IMR-90 (cell line): ENCODE measurements at regions not wholly inside any gene's neighbourhood (a gene's known extent, or its start where the extent isn't known, plus 50 kb on each side); places are given as distances from the start of the nearest gene placed in this dataset.

Experiments used
- ATAC-seq: fragments of 200-7000 bp; cut with Tn5 transposase; 2 replicates; pipeline ENCODE4 v1.9.1; 2020; ENCODE audit warnings: low read depth, mild to moderate bottlenecking, moderate library complexity
- BruUV-seq: library from RNA; stranded (reverse); fragments of 400-500 nt; replicated peaks from 2 replicates; lab custom pipeline; 2021; lab: Mats Ljungman, UMichigan
- CTCF ChIA-PET: fragments of 300-600 bp; formaldehyde crosslinking; extraction: SDS; loops from one replicate; lab custom pipeline; 2021; ENCODE audit warnings: antibody characterized with exemption; lab: Yijun Ruan, JAX
- POLR2A ChIA-PET: fragments of 300-600 bp; sonication (Branson Sonifier 250); formaldehyde crosslinking; loops from one replicate; lab custom pipeline; 2022; ENCODE audit warnings: antibody characterized with exemption; ENCODE audit not compliant: unreplicated experiment; lab: Charles Lee
- DNase-seq: peaks from one replicate; pipeline ENCODE4 v3.0.0; 2013
- H2AFZ ChIP-seq: replicated peaks from 2 replicates; pipeline ENCODE3; 2013; ENCODE audit warnings: low read length, mild to moderate bottlenecking; ENCODE audit not compliant: poor library complexity
- H2AK5ac ChIP-seq: 2 replicates; pipeline ENCODE4 v1.6.1; 2013; ENCODE audit warnings: low read depth, low read length, inconsistent platforms
- H2AK9ac ChIP-seq: replicated peaks from 2 replicates; pipeline ENCODE3; 2013; ENCODE audit warnings: mild to moderate bottlenecking, low read depth, low read length, moderate library complexity; ENCODE audit not compliant: poor library complexity
- H2BK120ac ChIP-seq: 2 replicates; pipeline ENCODE4 v1.6.1; 2013; ENCODE audit warnings: low read depth, low read length, inconsistent platforms
- H2BK15ac ChIP-seq: 3 replicates; pipeline ENCODE4 v1.6.1; 2013; ENCODE audit warnings: low read depth, low read length, inconsistent platforms
- H2BK20ac ChIP-seq: 2 replicates; pipeline ENCODE4 v1.6.1; 2013; ENCODE audit warnings: low read depth, mild to moderate bottlenecking, inconsistent platforms, low read length, moderate library complexity
- H2BK5ac ChIP-seq: 2 replicates; pipeline ENCODE4 v1.6.1; 2013; ENCODE audit warnings: mild to moderate bottlenecking, low read depth, low read length, inconsistent platforms; ENCODE audit not compliant: poor library complexity, severe bottlenecking
- H3K14ac ChIP-seq: replicated peaks from 2 replicates; pipeline ENCODE4 v1.6.1; 2013; ENCODE audit warnings: low read depth, low read length, inconsistent platforms
- H3K18ac ChIP-seq: 2 replicates; pipeline ENCODE4 v1.6.1; 2013; ENCODE audit warnings: low read depth, low read length, control low read depth
- H3K23ac ChIP-seq: 2 replicates; pipeline ENCODE4 v1.6.1; 2013; ENCODE audit warnings: low read depth, low read length, inconsistent platforms
- H3K27ac ChIP-seq: 2 replicates; pipeline ENCODE4 v1.5.1; 2013; ENCODE audit warnings: mild to moderate bottlenecking, control low read depth, low read length; ENCODE audit not compliant: insufficient read depth
- H3K27me3 ChIP-seq: 2 replicates; pipeline ENCODE4 v1.6.1; 2013; ENCODE audit warnings: low read length; ENCODE audit not compliant: control insufficient read depth, insufficient read depth
- H3K36me3 ChIP-seq: 2 replicates; pipeline ENCODE4 v1.6.1; 2013; ENCODE audit warnings: low read length, mixed read lengths; ENCODE audit not compliant: control insufficient read depth, insufficient read depth
- H3K4ac ChIP-seq: 2 replicates; pipeline ENCODE4 v1.6.1; 2013; ENCODE audit warnings: low read depth, low read length, inconsistent platforms
- H3K4me1 ChIP-seq: 2 replicates; pipeline ENCODE4 v1.6.1; 2013; ENCODE audit warnings: low read length, mixed read lengths; ENCODE audit not compliant: control insufficient read depth, insufficient read depth
- H3K4me2 ChIP-seq: 2 replicates; pipeline ENCODE4 v1.6.1; 2013; ENCODE audit warnings: low read depth, mild to moderate bottlenecking, control low read depth, low read length, moderate library complexity
- H3K4me3 ChIP-seq: 2 replicates; pipeline ENCODE4 v1.5.1; 2013; ENCODE audit warnings: low read depth, mild to moderate bottlenecking, control low read depth, low read length, moderate library complexity; ENCODE audit not compliant: insufficient read depth
- H3K56ac ChIP-seq: 2 replicates; pipeline ENCODE4 v1.6.1; 2013; ENCODE audit warnings: low read length, inconsistent platforms; ENCODE audit not compliant: insufficient read depth; ENCODE audit errors: extremely low read depth
- H3K79me1 ChIP-seq, 2 experiments: 2 replicates each; pipeline ENCODE4 v1.6.1; 2013; ENCODE audit warnings: low read length in 2 of 2, inconsistent platforms in 1 of 2, low read depth in 1 of 2
- H3K9ac ChIP-seq: 2 replicates; pipeline ENCODE4 v1.6.1; 2013; ENCODE audit warnings: low read depth, low read length, control low read depth
- H3K9me1 ChIP-seq: 2 replicates; pipeline ENCODE4 v1.6.1; 2013; ENCODE audit warnings: low read length, inconsistent platforms; ENCODE audit not compliant: insufficient read depth
- H3K9me3 ChIP-seq: 2 replicates; pipeline ENCODE4 v1.6.1; 2013; ENCODE audit warnings: low read length; ENCODE audit not compliant: control insufficient read depth, insufficient read depth
- H4K20me1 ChIP-seq: 2 replicates; pipeline ENCODE4 v1.6.1; 2013; ENCODE audit warnings: low read length, inconsistent platforms; ENCODE audit not compliant: insufficient read depth
- H4K5ac ChIP-seq: 2 replicates; pipeline ENCODE4 v1.6.1; 2013; ENCODE audit warnings: mild to moderate bottlenecking, low read depth, low read length, control low read depth
- H4K8ac ChIP-seq, 2 experiments: 2 replicates each; pipeline ENCODE4 v1.6.1; 2013; ENCODE audit warnings: low read depth in 2 of 2, low read length in 2 of 2, control low read depth in 1 of 2, inconsistent platforms in 1 of 2
- H4K91ac ChIP-seq: 2 replicates; pipeline ENCODE4 v1.6.1; 2013; ENCODE audit warnings: low read depth, low read length, inconsistent platforms; ENCODE audit not compliant: insufficient read depth
- CEBPB ChIP-seq: IDR thresholded peaks from 2 replicates; pipeline ENCODE4 v1.6.1; 2012; ENCODE audit warnings: low read depth, low read length, improper control_type of control experiment
- MAFK ChIP-seq: IDR thresholded peaks from 2 replicates; pipeline ENCODE4 v1.6.1; 2012; ENCODE audit warnings: low read depth, low read length, improper control_type of control experiment
- RFX5 ChIP-seq: IDR thresholded peaks from 2 replicates; pipeline ENCODE4 v1.8.0; 2012; ENCODE audit warnings: low read depth, mild to moderate bottlenecking, low read length, moderate library complexity
- WGBS, 2 experiments: methylation state at CpG; one replicate each; pipeline versions ENCODE4 v1.1.5 to v1.1.7; 2013; ENCODE audit warnings: missing lambda C conversion rate in 2 of 2; ENCODE audit not compliant: insufficient read length in 1 of 2; ENCODE audit errors: extremely low coverage in 2 of 2; 5-methylcytosine and 5-hydroxymethylcytosine counted together
- dilution Hi-C: fragments of 300-500 bp; cut with HindIII; formaldehyde crosslinking; loops from one replicate; pipeline ENCODE4 v1.14.3; 2018; ENCODE audit warnings: low sequenced_read_pairs; ENCODE audit not compliant: unreplicated experiment
- in situ Hi-C: fragments of 300-500 bp; cut with MboI; formaldehyde crosslinking; loops from 3 replicates; pipeline ENCODE4 v1.14.3; 2019; ENCODE audit warnings: low sequenced_read_pairs, inconsistent platforms, mixed read lengths
- intact Hi-C: fragments of 100-400 bp; cut with micrococcal nuclease; formaldehyde crosslinking; loops from 2 replicates; pipeline ENCODE4 v1.10.0; 2022

GRCh38 chrX:150143721-150144440 lies 205.6 kb upstream of the EOLA2 start:
- H3K56ac ChIP-seq, result no peak overlapping the region
- no peak overlapping the region for H4K5ac ChIP-seq
- H4K20me1 ChIP-seq, result no peaks in the 10 kb centered on the region
- H3K18ac ChIP-seq, result no peak overlapping the region
- H2AK5ac ChIP-seq, result no peak overlapping the region
- no TSS peak for BruUV-seq
- dilution Hi-C loops, result no loop called here
- no peaks in the 10 kb centered on the region for H3K9me1 ChIP-seq
- no peak overlapping the region for H3K4ac ChIP-seq
- H3K27ac ChIP-seq, result no peak overlapping the region
- H4K8ac ChIP-seq, result no peak overlapping the region
- H3K9me3 ChIP-seq, result no peaks in the 10 kb centered on the region
- no peak overlapping the region for H2BK120ac ChIP-seq
- ATAC-seq (no peak), DNase-seq (no peak)
- H3K4me2 ChIP-seq, result no peak overlapping the region
- H2AFZ ChIP-seq, result no peak overlapping the region
- intact Hi-C loops, result no loop called here
- no peaks in the 10 kb centered on the region for H3K36me3 ChIP-seq
- no peak overlapping the region for H2BK15ac ChIP-seq
- H3K9ac ChIP-seq, result no peak overlapping the region
- in situ Hi-C loops, result no loop called here
- ChIA-PET CTCF (no interaction called here), POLR2A (no interaction called here)
- H3K79me1 ChIP-seq, result no peaks in the 10 kb centered on the region
- no peaks in the 10 kb centered on the region for H3K27me3 ChIP-seq
- 14% methylated on average over 1 of the region's 4 CpGs; no CpG with 5 or more reads in 1 of the 2 experiments for whole genome bisulfite sequencing, 2 experiments
- TF ChIP-seq CEBPB (no peak), RFX5 (no peak), MAFK (no peak)
- no peak overlapping the region for H3K4me3 ChIP-seq
- H3K23ac ChIP-seq, result no peak overlapping the region
- H3K14ac ChIP-seq, result no peak overlapping the region
- no peak overlapping the region for H2BK5ac ChIP-seq
- no peaks in the 10 kb centered on the region for H3K4me1 ChIP-seq
- H2AK9ac ChIP-seq, result no peak overlapping the region
- H4K91ac ChIP-seq, result no peak overlapping the region
- no peak overlapping the region for H2BK20ac ChIP-seq
